NCI-H226 (cell line): ENCODE measurements at regions not wholly inside any gene's neighbourhood (a gene's known extent, or its start where the extent isn't known, plus 50 kb on each side); places are given as distances from the start of the nearest gene placed in this dataset.
"Not testable (repeated sequence)": the region's sequence is repeated elsewhere in the genome, so short reads cannot be mapped to it uniquely, and the experiment has no call there.

Source experiments
- DNase-seq: peaks from one replicate; pipeline ENCODE4 v3.0.0-alpha.2; 2015

- no peak for DNase-seq
Observed at GRCh38 chr5:6106756-6107155, 271.6 kb downstream of the MED10 start.

DNA sequence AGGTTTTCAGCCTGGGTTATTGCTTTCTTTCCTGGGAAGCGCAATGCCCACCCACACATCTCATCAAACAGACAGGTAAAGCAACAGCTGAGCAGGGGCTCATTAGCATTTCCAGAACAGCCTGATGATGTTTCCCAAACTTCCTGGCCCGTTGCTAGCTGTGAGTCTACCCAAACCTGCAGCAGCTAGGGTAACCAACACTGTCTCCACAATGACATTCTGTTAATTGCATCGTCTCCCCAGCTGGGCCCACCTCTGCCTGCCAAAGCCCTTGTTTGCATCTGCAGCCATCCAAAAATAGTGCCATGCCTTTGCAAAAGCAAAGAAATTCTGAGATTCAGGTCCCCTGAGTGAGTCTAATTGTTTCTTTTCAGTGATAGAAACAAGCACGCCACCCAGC lies 273.0 kb downstream of the MED10 start:
- no peak for DNase-seq

GRCh38 chr5:6096101-6096500 lies 282.2 kb downstream of the MED10 start:
- DNase-seq: no peak

DNA sequence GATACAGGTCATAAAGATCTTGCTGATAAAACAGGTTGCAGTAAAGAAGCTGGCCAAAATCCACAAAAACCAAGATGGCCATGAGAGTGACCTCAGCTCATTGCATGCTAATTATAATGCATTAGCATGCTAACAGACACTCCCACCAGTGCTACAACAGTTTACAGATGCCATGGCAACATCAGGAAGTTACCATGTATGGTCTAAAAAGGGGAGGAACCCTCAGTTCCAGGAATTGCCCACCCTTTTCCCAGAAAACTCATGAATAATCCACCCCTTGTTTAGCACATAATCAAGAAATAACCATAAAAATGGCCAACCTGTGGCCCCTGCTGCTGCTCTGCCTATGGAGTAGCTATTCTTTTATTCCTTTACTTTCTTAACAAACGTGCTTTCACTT lies 284.2 kb downstream of the MED10 start:
- DNase-seq: not testable (repeated sequence)

- DNase-seq: no peak
Observed at GRCh38 chr5:6090838-6091237, 287.5 kb downstream of the MED10 start.

- no peak for DNase-seq
Observed at GRCh38 chr5:6090079-6090654, 288.2 kb downstream of the MED10 start.

DNA sequence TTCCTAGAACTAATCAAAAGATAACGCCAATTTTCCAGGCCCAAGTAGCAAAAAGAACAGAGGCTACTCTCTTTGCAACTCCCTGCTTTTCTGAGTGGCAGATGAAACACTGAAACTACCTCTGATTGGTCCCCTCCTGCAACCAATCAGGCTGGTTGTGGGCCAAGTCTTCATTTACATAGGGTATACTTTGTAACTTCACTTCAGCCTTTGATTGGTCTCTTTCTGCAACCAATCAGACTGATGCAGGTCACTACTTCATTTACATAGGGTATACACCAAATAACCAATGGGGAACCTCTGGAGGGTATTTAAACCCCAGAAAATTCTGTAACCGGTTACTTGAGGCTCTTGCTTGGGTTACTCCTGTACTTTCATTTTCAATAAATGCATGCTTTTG lies 289.6 kb downstream of the MED10 start:
- DNase-seq: no peak

DNA sequence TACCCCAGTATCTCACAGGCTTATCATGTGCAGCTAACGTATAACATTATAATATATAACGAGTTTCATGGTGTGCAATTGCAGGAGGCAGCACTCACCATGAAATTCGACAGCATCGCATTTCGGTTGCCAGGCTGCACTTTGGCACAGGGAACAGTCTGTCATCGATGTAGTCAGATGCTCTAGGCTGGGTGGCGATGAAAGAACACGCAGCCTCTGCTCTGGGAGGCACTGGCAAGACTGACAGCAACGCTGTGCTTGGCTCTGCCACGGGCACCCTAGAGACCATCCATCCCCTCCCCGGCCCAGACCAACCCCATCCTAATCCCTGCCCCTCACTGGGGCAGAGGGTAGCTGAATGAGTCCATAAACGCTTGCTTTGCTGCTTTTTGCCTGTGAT lies 290.8 kb downstream of the MED10 start:
- no peak for DNase-seq

DNA sequence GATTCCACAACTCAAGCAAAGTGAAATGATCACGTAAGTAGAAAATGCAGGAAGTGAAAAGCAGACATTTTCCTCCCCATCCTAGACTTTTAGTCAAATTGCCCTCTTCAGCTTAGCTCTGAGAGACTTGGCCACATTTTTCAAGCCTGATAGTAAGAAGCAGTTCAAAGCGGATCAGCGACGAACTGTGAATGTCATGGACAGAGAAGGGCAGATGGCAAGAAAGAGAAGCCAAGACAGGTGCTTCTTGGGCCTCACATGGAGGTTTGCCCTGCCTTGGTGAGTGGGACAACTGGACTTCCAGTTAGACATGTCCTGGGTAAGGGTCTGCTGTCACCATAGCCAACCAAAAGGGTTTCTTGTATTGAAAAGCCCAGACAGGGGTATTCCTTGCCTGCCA lies 291.5 kb downstream of the MED10 start:
- no peak for DNase-seq

- no peak for DNase-seq
Observed at GRCh38 chr5:6085341-6085860, 292.9 kb downstream of the MED10 start.

- DNase-seq: no peak
Observed at GRCh38 chr5:6084836-6085235, 293.5 kb downstream of the MED10 start.

- no peak for DNase-seq
Observed at GRCh38 chr5:6084376-6084775, 294.0 kb downstream of the MED10 start.

- DNase-seq: no peak
Observed at GRCh38 chr5:6083311-6083978, 294.9 kb downstream of the MED10 start.

DNA sequence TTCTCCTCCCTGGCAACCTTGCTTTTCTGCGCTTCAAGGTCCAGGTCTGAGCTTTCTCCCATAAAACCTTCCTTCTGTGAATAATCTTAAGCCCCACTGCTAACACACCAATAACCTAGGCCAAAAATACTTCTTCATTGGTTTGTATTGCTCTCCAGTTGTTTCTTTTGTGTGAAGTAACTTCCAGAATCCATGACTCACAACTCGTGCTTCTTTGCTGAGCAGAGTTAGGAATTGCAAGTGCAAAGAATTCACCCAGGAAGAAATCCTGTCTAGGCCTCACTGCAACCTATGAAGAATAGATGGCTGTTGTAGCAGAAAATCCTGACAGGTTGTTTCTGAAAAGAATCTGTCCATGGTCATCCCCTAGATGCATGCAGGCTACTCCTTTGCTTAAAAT lies 295.7 kb downstream of the MED10 start:
- DNase-seq: no peak

DNA sequence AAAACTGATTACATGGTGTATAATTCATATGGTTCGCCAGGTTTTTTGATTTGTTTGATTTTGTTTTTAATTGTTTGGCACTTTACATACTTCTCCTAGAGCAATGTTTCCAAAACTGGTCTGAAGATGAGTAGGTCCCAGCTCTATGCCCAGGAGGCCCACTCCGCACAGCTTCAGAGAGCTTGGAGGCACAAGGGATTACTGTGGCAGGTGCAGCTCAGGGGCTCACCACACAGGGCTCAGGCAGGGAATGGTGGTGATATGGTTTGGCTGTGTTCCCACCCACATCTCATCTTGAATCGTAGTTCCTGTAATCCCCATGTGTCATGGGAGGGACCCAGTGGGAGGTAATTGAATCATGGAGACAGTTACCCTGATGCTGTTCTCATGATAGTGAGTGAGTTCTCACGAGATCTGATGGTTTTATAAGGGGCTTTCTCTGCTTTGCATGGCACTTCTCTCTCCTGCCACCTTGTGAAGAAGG lies 296.6 kb downstream of the MED10 start:
- DNase-seq: no peak

GRCh38 chr5:6080930-6081726 lies 297.2 kb downstream of the MED10 start:
- DNase-seq: no peak

DNA sequence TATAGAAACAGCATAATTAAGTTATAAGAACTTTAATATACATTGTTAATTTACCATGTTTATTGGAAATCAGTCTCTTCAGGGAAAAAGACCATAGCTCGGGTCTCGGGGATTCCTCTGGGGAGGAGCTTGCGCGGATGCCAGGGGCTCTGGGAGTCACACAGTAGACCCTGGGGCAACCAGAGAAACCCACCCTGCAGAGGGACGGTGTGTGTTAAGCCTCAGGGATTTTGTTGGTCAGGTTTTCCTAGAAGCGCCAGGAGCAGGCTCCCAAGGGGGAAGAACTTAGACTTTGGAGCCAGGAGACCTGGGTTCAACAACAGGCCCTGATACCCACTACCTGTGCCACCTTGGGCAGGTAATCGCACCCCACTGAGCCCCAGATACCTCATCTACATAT lies 297.9 kb downstream of the MED10 start:
- DNase-seq: no peak

DNA sequence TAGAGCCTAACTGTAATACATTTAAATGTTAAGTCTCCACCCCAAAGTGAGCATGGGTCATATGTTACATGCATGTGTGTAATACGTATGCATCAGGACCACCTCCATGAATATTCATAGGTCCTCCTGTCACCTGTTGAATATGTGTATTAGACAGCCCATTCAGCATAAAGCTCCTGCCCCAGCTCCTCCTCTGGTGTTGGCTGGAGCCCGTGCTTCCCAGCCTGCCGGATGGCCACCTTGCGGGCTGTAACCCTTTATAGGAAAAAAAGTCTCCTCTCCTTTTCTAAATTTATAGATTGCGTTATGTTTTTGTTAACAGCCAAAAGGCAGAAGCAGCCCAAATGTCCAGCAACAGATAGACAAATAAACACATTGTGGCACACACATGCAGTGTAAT lies 299.5 kb downstream of the MED10 start:
- DNase-seq: no peak

GRCh38 chr5:6076341-6077239 lies 301.8 kb downstream of the MED10 start:
- DNase-seq: no peak

DNA sequence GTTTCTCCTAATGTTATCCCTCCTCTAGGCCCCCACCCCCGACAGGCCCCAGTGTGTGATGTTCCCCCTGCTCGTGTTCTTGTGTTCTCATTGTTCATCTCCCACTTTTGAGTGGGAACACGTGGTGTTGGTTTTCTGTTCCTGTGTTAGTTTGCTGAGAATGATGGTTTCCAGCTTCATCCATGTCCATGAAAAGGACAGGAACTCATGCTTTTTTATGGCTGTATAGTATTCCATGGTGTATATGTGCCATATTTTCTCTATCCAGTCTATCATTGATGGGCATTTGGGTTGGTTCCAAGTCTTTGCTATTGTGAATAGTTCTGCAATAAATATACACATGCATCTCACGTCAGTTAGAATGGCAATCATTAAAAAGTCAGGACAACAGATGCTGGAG lies 305.9 kb downstream of the MED10 start:
- not testable (repeated sequence) for DNase-seq

DNA sequence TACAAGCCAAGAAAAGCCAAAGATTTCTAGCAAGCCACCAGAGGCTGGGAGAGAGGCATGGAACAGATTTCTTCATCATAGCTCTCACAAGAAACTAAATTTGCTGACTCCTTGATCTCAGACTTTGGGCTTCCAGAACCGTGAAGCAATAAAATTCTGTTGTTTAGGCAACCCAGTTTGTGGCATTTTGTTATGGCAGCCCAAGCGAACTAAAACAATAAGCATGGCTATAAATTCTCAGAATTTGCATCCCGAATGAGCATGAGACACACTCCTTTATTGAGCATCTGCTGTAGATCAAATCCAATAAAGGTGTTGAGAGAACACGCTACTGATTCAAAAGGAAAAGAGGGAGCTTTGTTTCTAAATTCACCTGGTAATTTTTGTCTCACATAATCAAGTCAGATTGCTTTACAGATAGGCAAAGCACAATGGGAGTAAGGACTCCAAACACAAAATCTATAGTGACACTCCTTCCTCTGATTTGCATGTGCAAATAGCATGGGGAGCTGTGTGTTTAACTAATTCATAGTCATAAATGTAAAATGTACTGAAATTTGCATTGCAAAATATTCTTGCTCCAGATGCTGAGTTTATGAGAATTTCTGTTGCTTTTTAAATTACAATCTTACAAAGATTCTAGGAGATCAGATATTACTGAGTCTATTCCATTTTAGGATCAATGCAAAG lies 308.7 kb downstream of the MED10 start:
- no peak for DNase-seq

- no peak for DNase-seq
Observed at GRCh38 chr5:6066016-6066415, 312.3 kb downstream of the MED10 start.
